MM.1S (cell line): ENCODE measurements at regions not wholly inside any gene's neighbourhood (a gene's known extent, or its start where the extent isn't known, plus 50 kb on each side); places are given as distances from the start of the nearest gene placed in this dataset.

ENCODE experiments used
- DNase-seq: peaks from one replicate; pipeline ENCODE4 v3.0.0-alpha.2; 2015
- H2AFZ ChIP-seq: fragments of 300-600 bp; sonication (generic); 2 replicates; pipeline ENCODE4 v1.6.0; 2016; ENCODE audit warnings: antibody characterized with exemption, low read length
- H3F3A ChIP-seq: fragments of 300-600 bp; sonication (generic); 2 replicates; pipeline ENCODE4 v1.6.1; 2016; ENCODE audit warnings: mild to moderate bottlenecking, antibody characterized with exemption, low read length, moderate library complexity, mixed read lengths; ENCODE audit not compliant: insufficient read depth
- H3K27ac ChIP-seq: fragments of 300-600 bp; sonication (generic); 2 replicates; pipeline ENCODE4 v1.5.1; 2016; ENCODE audit warnings: mild to moderate bottlenecking, low read length
- H3K27me3 ChIP-seq: fragments of 300-600 bp; sonication (generic); replicated peaks from 2 replicates; pipeline ENCODE4 v1.6.0; 2016; ENCODE audit warnings: low read length; ENCODE audit not compliant: insufficient read depth
- H3K36me3 ChIP-seq: fragments of 300-600 bp; sonication (generic); replicated peaks from 2 replicates; pipeline ENCODE4 v1.6.1; 2016; ENCODE audit warnings: mild to moderate bottlenecking, low read length, mixed read lengths; ENCODE audit not compliant: insufficient read depth
- H3K4me1 ChIP-seq: fragments of 300-600 bp; sonication (generic); 2 replicates; pipeline ENCODE4 v1.6.1; 2016; ENCODE audit warnings: low read length, mixed read lengths
- H3K4me2 ChIP-seq: fragments of 300-600 bp; sonication (generic); 2 replicates; pipeline ENCODE4 v1.6.0; 2016; ENCODE audit warnings: low read depth, low read length
- H3K4me3 ChIP-seq: fragments of 300-600 bp; sonication (generic); 2 replicates; pipeline ENCODE4 v1.5.1; 2016; ENCODE audit warnings: low read length, mixed read lengths
- H3K79me2 ChIP-seq: fragments of 300-600 bp; sonication (generic); 2 replicates; pipeline ENCODE4 v1.6.1; 2016; ENCODE audit warnings: mixed run types, low read length, mixed read lengths
- H3K9ac ChIP-seq: fragments of 300-600 bp; sonication (generic); 2 replicates; pipeline ENCODE4 v1.6.1; 2016; ENCODE audit warnings: low read length, mixed read lengths
- H3K9me2 ChIP-seq: fragments of 300-600 bp; sonication (generic); replicated peaks from 2 replicates; pipeline ENCODE4 v1.6.1; 2016; ENCODE audit warnings: mild to moderate bottlenecking, low read length, mixed read lengths; ENCODE audit not compliant: insufficient read depth
- H3K9me3 ChIP-seq: fragments of 300-600 bp; sonication (generic); replicated peaks from 2 replicates; pipeline ENCODE4 v1.6.1; 2016; ENCODE audit warnings: mild to moderate bottlenecking, low read length, mixed read lengths; ENCODE audit not compliant: insufficient read depth
- H4K20me1 ChIP-seq: fragments of 300-600 bp; sonication (generic); 2 replicates; pipeline ENCODE4 v1.6.1; 2016; ENCODE audit warnings: mild to moderate bottlenecking, low read length, moderate library complexity, mixed read lengths; ENCODE audit not compliant: insufficient read depth
- EZH2 ChIP-seq: fragments of 300-600 bp; sonication (generic); optimal IDR thresholded peaks from 2 replicates; pipeline ENCODE3; 2017; ENCODE audit warnings: low read depth, mild to moderate bottlenecking, antibody characterized with exemption, low read length, mixed read lengths
- EZH2phosphoT487 ChIP-seq: fragments of 300-600 bp; sonication (generic); IDR thresholded peaks from 2 replicates; pipeline ENCODE4 v1.6.1; 2018; ENCODE audit warnings: antibody characterized with exemption, low read length
- TF ChIP-seq, protein P1 (sequence below): fragments of 300-600 bp; sonication (generic); IDR thresholded peaks from 2 replicates; pipeline ENCODE4 v1.5.1; 2016; ENCODE audit warnings: antibody characterized with exemption, low read length, mixed read lengths

DNA sequence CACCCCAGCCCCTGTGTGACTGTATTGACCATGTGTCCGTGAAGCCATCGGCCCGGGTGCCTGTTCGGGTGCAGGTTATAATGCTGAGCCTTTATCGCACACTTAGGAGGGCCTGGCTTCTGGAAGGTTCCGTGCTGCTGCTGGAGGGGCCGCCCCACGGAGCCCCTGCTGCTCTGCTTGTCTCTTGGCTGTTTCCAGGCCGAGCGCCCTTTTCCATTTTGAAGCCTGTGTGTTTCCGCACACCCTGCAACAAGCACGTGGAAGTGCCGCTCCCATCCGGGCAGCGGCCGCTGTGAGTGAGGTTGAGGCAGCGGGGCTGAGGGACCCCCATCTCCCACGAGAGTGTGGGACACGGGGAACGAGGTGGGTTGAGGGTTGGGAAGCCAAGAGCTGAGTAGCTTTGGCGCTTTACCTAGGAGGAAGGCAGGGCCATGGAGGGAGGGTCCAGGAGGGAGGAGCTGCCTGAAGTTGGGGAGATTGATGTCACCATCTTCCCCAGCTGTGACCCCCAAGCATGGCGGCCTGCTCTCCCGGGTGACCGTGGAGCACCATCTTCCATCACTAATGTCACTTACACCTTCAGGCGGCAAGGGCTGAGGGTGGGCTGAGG, 200.1 kb upstream of the GSE1 start:
- TF ChIP-seq EZH2phosphoT487: no peak
- no peak for TF ChIP-seq EZH2
- TF ChIP-seq, protein P1, sequence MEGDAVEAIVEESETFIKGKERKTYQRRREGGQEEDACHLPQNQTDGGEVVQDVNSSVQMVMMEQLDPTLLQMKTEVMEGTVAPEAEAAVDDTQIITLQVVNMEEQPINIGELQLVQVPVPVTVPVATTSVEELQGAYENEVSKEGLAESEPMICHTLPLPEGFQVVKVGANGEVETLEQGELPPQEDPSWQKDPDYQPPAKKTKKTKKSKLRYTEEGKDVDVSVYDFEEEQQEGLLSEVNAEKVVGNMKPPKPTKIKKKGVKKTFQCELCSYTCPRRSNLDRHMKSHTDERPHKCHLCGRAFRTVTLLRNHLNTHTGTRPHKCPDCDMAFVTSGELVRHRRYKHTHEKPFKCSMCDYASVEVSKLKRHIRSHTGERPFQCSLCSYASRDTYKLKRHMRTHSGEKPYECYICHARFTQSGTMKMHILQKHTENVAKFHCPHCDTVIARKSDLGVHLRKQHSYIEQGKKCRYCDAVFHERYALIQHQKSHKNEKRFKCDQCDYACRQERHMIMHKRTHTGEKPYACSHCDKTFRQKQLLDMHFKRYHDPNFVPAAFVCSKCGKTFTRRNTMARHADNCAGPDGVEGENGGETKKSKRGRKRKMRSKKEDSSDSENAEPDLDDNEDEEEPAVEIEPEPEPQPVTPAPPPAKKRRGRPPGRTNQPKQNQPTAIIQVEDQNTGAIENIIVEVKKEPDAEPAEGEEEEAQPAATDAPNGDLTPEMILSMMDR: no peak
- H3K4me3 ChIP-seq: no peak overlapping the region
- H3K36me3 ChIP-seq: no peaks in the 10 kb centered on the region
- no peaks in the 10 kb centered on the region for H4K20me1 ChIP-seq
- no peaks in the 10 kb centered on the region for H3K4me1 ChIP-seq
- H3K9me2 ChIP-seq: no peaks in the 10 kb centered on the region
- no peaks in the 10 kb centered on the region for H3F3A ChIP-seq
- no peak for DNase-seq
- H3K79me2 ChIP-seq: no peaks in the 10 kb centered on the region
- no peak overlapping the region for H3K4me2 ChIP-seq
- no peaks in the 10 kb centered on the region for H3K9me3 ChIP-seq
- no peak overlapping the region for H3K9ac ChIP-seq
- no peak overlapping the region for H3K27ac ChIP-seq
- H2AFZ ChIP-seq: no peak overlapping the region
- H3K27me3 ChIP-seq: no peaks in the 10 kb centered on the region

DNA sequence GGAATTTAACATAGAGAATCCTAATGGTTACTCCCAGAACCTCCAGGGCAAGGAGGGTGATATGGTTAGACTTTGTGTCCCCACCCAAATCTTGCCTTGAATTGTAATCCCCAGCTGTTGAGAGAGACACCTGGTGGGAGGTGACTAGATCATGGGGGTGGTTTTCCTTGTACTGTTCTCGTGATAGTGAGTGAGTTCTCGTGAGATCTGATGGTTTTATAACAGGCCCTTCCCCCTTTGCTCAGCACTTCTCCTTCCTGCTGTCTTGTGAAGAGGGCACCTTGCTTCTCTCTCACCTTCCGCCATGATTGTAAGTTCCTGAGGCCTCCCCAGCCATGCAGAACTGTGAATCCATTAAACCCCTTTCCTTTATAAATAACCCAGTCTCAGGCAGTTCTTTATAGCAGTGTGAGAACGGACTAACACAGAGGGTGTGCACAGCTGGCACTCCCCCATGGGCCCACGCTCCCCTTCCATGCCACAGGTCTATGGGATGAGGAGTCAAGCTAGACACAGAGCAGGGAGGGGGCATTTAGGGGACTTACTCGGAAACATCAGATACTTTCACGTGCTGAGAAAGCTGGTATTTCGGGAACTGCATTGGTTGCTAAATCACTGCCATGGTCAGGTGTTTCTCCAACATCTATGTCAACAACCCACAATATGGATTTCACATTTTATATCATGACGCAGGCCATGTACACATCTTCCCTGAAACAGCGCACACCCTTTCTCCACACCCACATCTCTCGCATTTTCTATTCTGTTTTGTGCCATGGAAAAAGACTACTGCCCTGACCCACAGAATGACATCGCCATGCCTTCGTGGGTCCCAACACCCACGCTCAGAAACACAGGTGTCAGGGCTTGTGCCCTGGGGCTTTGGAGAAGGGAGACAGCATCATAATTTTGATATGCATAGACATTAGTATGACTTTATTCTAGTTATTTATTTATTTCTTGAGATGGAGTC, 199.1 kb upstream of the GSE1 start:
- Histone ChIP-seq H3K4me1 (no peaks in the 10 kb centered on the region), H3K79me2 (no peaks in the 10 kb centered on the region), H3K4me2 (no peak overlapping the region), H3K9me3 (no peaks in the 10 kb centered on the region), H3K4me3 (no peak overlapping the region), H3K9me2 (no peaks in the 10 kb centered on the region), H3K9ac (no peak overlapping the region), H3K27me3 (peaks cover 4% of the 10 kb centered on the region; the same call in 1 of the 2 replicates), H3K36me3 (no peaks in the 10 kb centered on the region), H3K27ac (no peak overlapping the region), H4K20me1 (no peaks in the 10 kb centered on the region), H3F3A (no peaks in the 10 kb centered on the region), H2AFZ (no peak overlapping the region)
- DNase-seq: no peak
- TF ChIP-seq, protein P1: no peak
- TF ChIP-seq EZH2 (no peak), EZH2phosphoT487 (no peak)

DNA sequence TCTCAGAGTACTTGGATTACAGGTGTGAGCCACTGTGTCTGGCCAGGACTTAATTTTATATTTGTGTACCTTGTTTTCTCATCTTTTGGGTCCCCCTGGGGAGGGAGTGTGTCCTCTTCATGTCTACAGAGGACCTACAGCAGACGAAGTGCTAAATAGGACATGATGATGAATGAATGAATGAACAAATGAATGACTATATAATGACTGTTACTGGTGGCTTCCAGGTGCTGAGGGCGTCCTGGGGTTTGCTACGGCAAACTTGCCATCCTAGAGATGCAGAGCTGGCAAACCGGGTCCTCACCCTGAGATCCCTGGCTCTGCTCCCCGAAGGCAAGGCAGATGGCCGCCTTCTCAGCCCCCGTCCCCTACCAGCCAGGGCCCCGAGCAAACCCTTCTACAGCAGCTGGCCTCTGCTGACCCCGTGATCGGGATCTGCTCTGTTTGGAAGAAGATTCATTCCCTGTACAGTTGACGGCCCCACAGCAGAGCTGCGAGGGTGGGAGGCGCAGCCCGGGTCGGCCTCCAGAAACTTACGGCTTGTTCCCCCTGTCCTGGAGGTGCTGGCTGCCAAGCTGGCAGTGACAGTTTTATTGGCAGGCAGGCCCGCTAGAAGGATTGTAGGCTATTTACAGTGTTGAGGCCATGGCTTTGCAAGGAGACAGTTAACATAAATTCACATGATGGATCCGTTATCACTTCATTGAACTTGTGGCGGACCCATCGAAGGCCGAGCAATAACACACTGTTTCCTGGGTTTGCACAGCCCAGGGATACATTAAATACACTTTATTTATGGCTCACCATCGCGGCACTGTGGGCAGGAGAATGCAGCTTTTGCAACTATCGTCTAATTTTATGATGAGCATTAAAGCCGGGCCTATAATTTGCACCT, 197.7 kb upstream of the GSE1 start:
- TF ChIP-seq EZH2phosphoT487: no peak
- TF ChIP-seq EZH2: no peak
- TF ChIP-seq, protein P1: no peak
- H3F3A ChIP-seq: no peaks in the 10 kb centered on the region
- H3K79me2 ChIP-seq: no peaks in the 10 kb centered on the region
- H3K9me3 ChIP-seq: no peaks in the 10 kb centered on the region
- no peaks in the 10 kb centered on the region for H4K20me1 ChIP-seq
- DNase-seq: no peak
- H2AFZ ChIP-seq: no peak overlapping the region
- H3K36me3 ChIP-seq: no peaks in the 10 kb centered on the region
- H3K27ac ChIP-seq: no peak overlapping the region
- no peak overlapping the region for H3K9ac ChIP-seq
- H3K9me2 ChIP-seq: no peaks in the 10 kb centered on the region
- H3K4me3 ChIP-seq: no peak overlapping the region
- H3K27me3 ChIP-seq: peaks cover 4% of the 10 kb centered on the region; the same call in 1 of the 2 replicates
- H3K4me1 ChIP-seq: no peaks in the 10 kb centered on the region
- no peak overlapping the region for H3K4me2 ChIP-seq
